Parathyroid adenoma (tissue), 2 donors: ENCODE measurements at regions not wholly inside any gene's neighbourhood (a gene's known extent, or its start where the extent isn't known, plus 50 kb on each side); places are given as distances from the start of the nearest gene placed in this dataset.
"Not testable (repeated sequence)": the region's sequence is repeated elsewhere in the genome, so short reads cannot be mapped to it uniquely, and the experiment has no call there.

ENCODE experiments used
- H2AFZ ChIP-seq: fragments of 300-600 bp; sonication (generic); one replicate; pipeline ENCODE4 v1.7.0; 2017; ENCODE audit warnings: antibody characterized with exemption, mild to moderate bottlenecking
- H3K27ac ChIP-seq: fragments of 300-600 bp; sonication (generic); one replicate; pipeline ENCODE4 v1.7.0; 2017
- H3K27me3 ChIP-seq: fragments of 300-600 bp; sonication (generic); one replicate; pipeline ENCODE4 v1.7.0; 2017; ENCODE audit warnings: low read length; ENCODE audit not compliant: control insufficient read depth, insufficient read depth
- H3K36me3 ChIP-seq: fragments of 300-600 bp; sonication (generic); one replicate; pipeline ENCODE4 v1.7.0; 2017; ENCODE audit warnings: low read length; ENCODE audit not compliant: control insufficient read depth, insufficient read depth
- H3K4me1 ChIP-seq: fragments of 300-600 bp; sonication (generic); one replicate; pipeline ENCODE4 v1.7.0; 2017; ENCODE audit warnings: control low read depth
- H3K4me2 ChIP-seq: fragments of 300-600 bp; sonication (generic); one replicate; pipeline ENCODE4 v1.7.0; 2017; ENCODE audit warnings: low read length
- H3K4me3 ChIP-seq: fragments of 300-600 bp; sonication (generic); one replicate; pipeline ENCODE4 v1.7.0; 2017; ENCODE audit warnings: low read depth, low read length
- H3K79me2 ChIP-seq: fragments of 300-600 bp; sonication (generic); one replicate; pipeline ENCODE4 v1.7.0; 2017; ENCODE audit warnings: control low read depth
- H3K9ac ChIP-seq: fragments of 300-600 bp; sonication (generic); one replicate; pipeline ENCODE4 v1.7.0; 2017; ENCODE audit warnings: mild to moderate bottlenecking
- H3K9me3 ChIP-seq: fragments of 300-600 bp; sonication (generic); one replicate; pipeline ENCODE4 v1.7.0; 2017; ENCODE audit warnings: low read length; ENCODE audit not compliant: control insufficient read depth
- CTCF ChIP-seq: fragments of 300-600 bp; sonication (generic); IDR thresholded peaks from one replicate; pipeline ENCODE4 v1.7.0; 2017; ENCODE audit warnings: antibody characterized with exemption, mild to moderate bottlenecking
- donor health status: primary hyperparathyroidism.

- no peaks in the 10 kb centered on the region for H3K9me3 ChIP-seq
- H3K4me2 ChIP-seq, result no peak overlapping the region
- H3K4me1 ChIP-seq, result no peaks in the 10 kb centered on the region
- no peak overlapping the region for H3K4me3 ChIP-seq
- no peaks in the 10 kb centered on the region for H3K27me3 ChIP-seq
- no peak overlapping the region for H3K9ac ChIP-seq
- H3K36me3 ChIP-seq, result no peaks in the 10 kb centered on the region
- no peak overlapping the region for H2AFZ ChIP-seq
- no peak overlapping the region for H3K27ac ChIP-seq
- TF ChIP-seq CTCF, result no peak
- H3K79me2 ChIP-seq, result no peaks in the 10 kb centered on the region
Observed at GRCh38 chr13:44685641-44686040, 109.5 kb upstream of the TSC22D1 start.

- not testable (repeated sequence) for H3K9ac ChIP-seq, H3K4me1 ChIP-seq, H3K9me3 ChIP-seq, H3K4me2 ChIP-seq, H3K36me3 ChIP-seq, H3K27ac ChIP-seq, H3K4me3 ChIP-seq, H3K27me3 ChIP-seq, H3K79me2 ChIP-seq, H2AFZ ChIP-seq
Observed at GRCh38 chr13:44682416-44682815, 106.3 kb upstream of the TSC22D1 start.

GRCh38 chr13:44680746-44681355 lies 104.7 kb upstream of the TSC22D1 start:
- H3K4me3 ChIP-seq, result no peak overlapping the region
- H3K9ac ChIP-seq, result no peak overlapping the region
- H3K27me3 ChIP-seq, result no peaks in the 10 kb centered on the region
- H3K9me3 ChIP-seq, result no peaks in the 10 kb centered on the region
- TF ChIP-seq CTCF, result no peak
- no peaks in the 10 kb centered on the region for H3K79me2 ChIP-seq
- H3K4me1 ChIP-seq, result no peaks in the 10 kb centered on the region
- no peak overlapping the region for H3K4me2 ChIP-seq
- H3K27ac ChIP-seq, result no peak overlapping the region
- no peaks in the 10 kb centered on the region for H3K36me3 ChIP-seq
- no peak overlapping the region for H2AFZ ChIP-seq

GRCh38 chr13:44679597-44679996 lies 103.5 kb upstream of the TSC22D1 start:
- Histone ChIP-seq H3K4me3 (no peak overlapping the region), H3K4me1 (no peaks in the 10 kb centered on the region), H3K9me3 (no peaks in the 10 kb centered on the region), H2AFZ (no peak overlapping the region), H3K36me3 (no peaks in the 10 kb centered on the region), H3K27ac (no peak overlapping the region), H3K9ac (no peak overlapping the region), H3K27me3 (no peaks in the 10 kb centered on the region), H3K79me2 (no peaks in the 10 kb centered on the region), H3K4me2 (no peak overlapping the region)
- TF ChIP-seq CTCF, result no peak

- H3K27ac ChIP-seq, result no peak overlapping the region
Observed at GRCh38 chr13:44678197-44678596, 102.1 kb upstream of the TSC22D1 start.

More at GRCh38 chr13:44678197-44678596, 102.1 kb upstream of the TSC22D1 start:
- Histone ChIP-seq H3K9me3 (no peaks in the 10 kb centered on the region), H2AFZ (no peak overlapping the region), H3K79me2 (no peaks in the 10 kb centered on the region), H3K27me3 (no peaks in the 10 kb centered on the region), H3K4me3 (no peak overlapping the region), H3K4me1 (no peaks in the 10 kb centered on the region), H3K4me2 (no peak overlapping the region), H3K9ac (no peak overlapping the region), H3K36me3 (no peaks in the 10 kb centered on the region)
- no peak for TF ChIP-seq CTCF
